Upper lobe of left lung (tissue), 4 donors: ENCODE measurements at regions not wholly inside any gene's neighbourhood (a gene's known extent, or its start where the extent isn't known, plus 50 kb on each side); places are given as distances from the start of the nearest gene placed in this dataset.

Experiments
- CTCF ChIP-seq, 6 experiments: fragments of 450-650 bp in 4 of 6; fragments of 200-600 bp in 2 of 6; sonication (generic) in 2 of 6; IDR thresholded peaks; one replicate each; pipeline ENCODE4 v1.5.1; 2016 to 2019; ENCODE audit warnings: antibody characterized with exemption in 6 of 6
- EP300 ChIP-seq, 4 donors: sonication (generic); formaldehyde crosslinking; IDR thresholded peaks; one replicate each; pipeline ENCODE4 v1.5.1; 2017; ENCODE audit warnings: antibody characterized with exemption in 4 of 4, control low read depth in 2 of 4
- POLR2AphosphoS5 ChIP-seq, 2 donors: sonication (generic); formaldehyde crosslinking; IDR thresholded peaks; one replicate each; pipeline ENCODE4 v1.5.1; 2017; ENCODE audit warnings: antibody characterized with exemption in 2 of 2

- no peak for TF ChIP-seq EP300 (IDR thresholded peaks at IDR 0.05)
- no peak for TF ChIP-seq CTCF (IDR thresholded peaks at IDR 0.05)
- TF ChIP-seq POLR2AphosphoS5 (IDR thresholded peaks at IDR 0.05) = no peak
Observed at GRCh38 chr4:7131498-7132031, 60.8 kb upstream of the SORCS2 start.
